ENCODE measurements at regions not wholly inside any gene's neighbourhood (a gene's known extent, or its start where the extent isn't known, plus 50 kb on each side); places are given as distances from the start of the nearest gene placed in this dataset.

DNA sequence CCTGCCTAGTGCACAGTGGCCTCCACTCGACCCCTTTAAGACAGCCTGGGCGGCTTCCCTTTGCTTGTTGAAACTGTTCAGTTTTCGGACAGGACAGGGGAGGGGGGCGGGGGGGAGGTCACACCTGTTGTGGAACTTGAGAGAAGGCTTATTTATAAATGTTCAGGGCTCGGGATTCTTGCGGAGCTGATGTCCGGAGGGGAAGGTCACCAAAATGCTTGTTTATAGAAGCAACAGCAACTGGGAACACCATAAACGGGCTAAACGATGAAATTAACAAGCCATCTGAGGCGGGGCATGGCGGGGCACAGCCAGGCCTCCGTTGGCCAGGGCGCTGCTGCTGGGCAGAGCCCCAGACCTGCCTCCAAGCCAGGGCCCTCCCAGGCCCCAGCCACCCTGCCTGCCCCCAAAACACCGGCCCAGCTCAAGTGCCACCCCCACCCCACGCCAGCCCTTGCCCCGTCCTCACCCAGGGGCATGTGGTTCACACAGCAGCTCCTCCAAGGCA is 59.8 kb upstream of the CASZ1 start:
- TF ChIP-seq EGR1 (IDR thresholded peaks at IDR 0.05) (no peak), TEAD4 (IDR thresholded peaks at IDR 0.05) (no peak), ZBTB7A (IDR thresholded peaks at IDR 0.05; ENCODE audit: low read depth) (no peak), TCF12 (IDR thresholded peaks at IDR 0.05; ENCODE audit: low read depth) (no peak), YY1 (IDR thresholded peaks at IDR 0.05; ENCODE audit: low read depth) (no peak), TAF1 (IDR thresholded peaks at IDR 0.05; ENCODE audit: low read depth) (no peak), EP300 (IDR thresholded peaks at IDR 0.05; ENCODE audit: borderline replicate concordance) (no peak), FOXM1 (IDR thresholded peaks at IDR 0.05; ENCODE audit: borderline replicate concordance, low read depth) (no peak), RAD21 (IDR thresholded peaks at IDR 0.05; ENCODE audit: low read depth) (no peak), NFIC (IDR thresholded peaks at IDR 0.05) (no peak), CREB1 (IDR thresholded peaks at IDR 0.05; ENCODE audit: low read depth) (no peak)
- TF ChIP-seq, protein P1, sequence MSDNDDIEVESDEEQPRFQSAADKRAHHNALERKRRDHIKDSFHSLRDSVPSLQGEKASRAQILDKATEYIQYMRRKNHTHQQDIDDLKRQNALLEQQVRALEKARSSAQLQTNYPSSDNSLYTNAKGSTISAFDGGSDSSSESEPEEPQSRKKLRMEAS (IDR thresholded peaks at IDR 0.05), result no peak
- TF ChIP-seq, protein P2, sequence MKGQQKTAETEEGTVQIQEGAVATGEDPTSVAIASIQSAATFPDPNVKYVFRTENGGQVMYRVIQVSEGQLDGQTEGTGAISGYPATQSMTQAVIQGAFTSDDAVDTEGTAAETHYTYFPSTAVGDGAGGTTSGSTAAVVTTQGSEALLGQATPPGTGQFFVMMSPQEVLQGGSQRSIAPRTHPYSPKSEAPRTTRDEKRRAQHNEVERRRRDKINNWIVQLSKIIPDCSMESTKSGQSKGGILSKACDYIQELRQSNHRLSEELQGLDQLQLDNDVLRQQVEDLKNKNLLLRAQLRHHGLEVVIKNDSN (IDR thresholded peaks at IDR 0.05), result no peak

DNA sequence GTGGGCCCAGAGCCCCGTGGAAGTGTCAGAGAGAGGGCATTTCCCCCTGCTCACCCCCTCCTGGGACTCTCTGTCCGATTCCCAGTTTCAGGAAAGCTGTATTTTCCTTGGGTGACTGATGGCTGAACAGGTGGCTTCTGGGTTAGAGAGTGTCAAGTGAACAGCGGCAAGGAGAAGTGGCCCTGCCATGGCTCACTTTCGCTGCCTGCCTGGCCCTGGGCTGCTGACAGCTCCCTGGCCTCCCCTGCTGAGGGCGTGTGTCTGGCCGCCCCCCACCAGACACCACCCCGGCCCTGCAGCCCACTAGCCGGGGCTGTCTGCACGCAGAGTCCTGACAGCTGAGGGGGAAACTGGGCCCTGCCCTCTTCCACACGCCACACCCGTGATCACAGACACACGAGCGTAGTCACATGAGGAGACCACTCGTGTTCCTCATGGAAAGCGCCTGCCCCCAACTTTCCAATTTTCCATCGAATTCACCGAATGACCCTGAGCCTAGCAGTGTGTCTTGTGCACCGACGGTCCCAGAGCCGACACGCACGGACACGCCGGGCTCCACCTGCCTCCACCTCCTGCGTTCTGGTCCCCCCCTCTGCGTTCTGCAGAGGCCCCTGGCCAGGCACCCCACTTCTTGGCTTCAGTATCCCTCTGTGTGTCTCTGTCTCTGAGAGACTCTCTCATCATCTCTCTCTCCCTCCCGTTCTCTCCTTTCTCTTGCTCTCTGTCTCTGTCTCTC is 60.6 kb upstream of the CASZ1 start:
- TF ChIP-seq CEBPB (IDR thresholded peaks at IDR 0.05) (no peak), CREB1 (IDR thresholded peaks at IDR 0.05; ENCODE audit: low read depth) (no peak), TCF12 (IDR thresholded peaks at IDR 0.05; ENCODE audit: low read depth) (no peak), NFIC (IDR thresholded peaks at IDR 0.05) (no peak), ZBTB7A (IDR thresholded peaks at IDR 0.05; ENCODE audit: low read depth) (no peak), RAD21 (IDR thresholded peaks at IDR 0.05; ENCODE audit: low read depth) (no peak), EGR1 (IDR thresholded peaks at IDR 0.05) (no peak), TAF1 (IDR thresholded peaks at IDR 0.05; ENCODE audit: low read depth) (no peak), TEAD4 (IDR thresholded peaks at IDR 0.05) (no peak), EP300 (IDR thresholded peaks at IDR 0.05; ENCODE audit: borderline replicate concordance) (no peak), FOXM1 (IDR thresholded peaks at IDR 0.05; ENCODE audit: borderline replicate concordance, low read depth) (no peak), YY1 (IDR thresholded peaks at IDR 0.05; ENCODE audit: low read depth) (no peak)
- TF ChIP-seq, protein P1 (IDR thresholded peaks at IDR 0.05), result no peak
- TF ChIP-seq, protein P3, sequence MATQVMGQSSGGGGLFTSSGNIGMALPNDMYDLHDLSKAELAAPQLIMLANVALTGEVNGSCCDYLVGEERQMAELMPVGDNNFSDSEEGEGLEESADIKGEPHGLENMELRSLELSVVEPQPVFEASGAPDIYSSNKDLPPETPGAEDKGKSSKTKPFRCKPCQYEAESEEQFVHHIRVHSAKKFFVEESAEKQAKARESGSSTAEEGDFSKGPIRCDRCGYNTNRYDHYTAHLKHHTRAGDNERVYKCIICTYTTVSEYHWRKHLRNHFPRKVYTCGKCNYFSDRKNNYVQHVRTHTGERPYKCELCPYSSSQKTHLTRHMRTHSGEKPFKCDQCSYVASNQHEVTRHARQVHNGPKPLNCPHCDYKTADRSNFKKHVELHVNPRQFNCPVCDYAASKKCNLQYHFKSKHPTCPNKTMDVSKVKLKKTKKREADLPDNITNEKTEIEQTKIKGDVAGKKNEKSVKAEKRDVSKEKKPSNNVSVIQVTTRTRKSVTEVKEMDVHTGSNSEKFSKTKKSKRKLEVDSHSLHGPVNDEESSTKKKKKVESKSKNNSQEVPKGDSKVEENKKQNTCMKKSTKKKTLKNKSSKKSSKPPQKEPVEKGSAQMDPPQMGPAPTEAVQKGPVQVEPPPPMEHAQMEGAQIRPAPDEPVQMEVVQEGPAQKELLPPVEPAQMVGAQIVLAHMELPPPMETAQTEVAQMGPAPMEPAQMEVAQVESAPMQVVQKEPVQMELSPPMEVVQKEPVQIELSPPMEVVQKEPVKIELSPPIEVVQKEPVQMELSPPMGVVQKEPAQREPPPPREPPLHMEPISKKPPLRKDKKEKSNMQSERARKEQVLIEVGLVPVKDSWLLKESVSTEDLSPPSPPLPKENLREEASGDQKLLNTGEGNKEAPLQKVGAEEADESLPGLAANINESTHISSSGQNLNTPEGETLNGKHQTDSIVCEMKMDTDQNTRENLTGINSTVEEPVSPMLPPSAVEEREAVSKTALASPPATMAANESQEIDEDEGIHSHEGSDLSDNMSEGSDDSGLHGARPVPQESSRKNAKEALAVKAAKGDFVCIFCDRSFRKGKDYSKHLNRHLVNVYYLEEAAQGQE (IDR thresholded peaks at IDR 0.05; ENCODE audit: low read depth), result no peak
- TF ChIP-seq, protein P2 (IDR thresholded peaks at IDR 0.05), result no peak

DNA sequence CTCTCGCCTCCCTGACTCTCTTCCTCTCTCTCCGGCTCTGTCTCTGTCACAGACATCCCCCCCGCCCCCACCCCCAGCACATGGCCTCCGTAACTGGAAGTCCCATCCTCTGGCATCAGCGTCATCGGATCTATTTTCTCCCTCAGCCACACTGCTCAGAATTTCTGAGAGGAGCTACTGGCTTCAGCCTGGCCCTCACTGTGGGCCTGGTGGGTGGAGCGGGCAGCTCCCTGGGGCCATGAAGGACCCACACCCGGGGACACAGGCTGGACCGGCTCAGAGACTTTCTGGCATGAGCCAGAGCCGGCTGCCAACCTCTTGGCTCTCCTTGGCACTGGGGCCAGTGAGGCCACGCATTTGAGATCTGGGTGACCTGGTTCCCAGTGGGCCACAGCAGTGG is 61.2 kb upstream of the CASZ1 start:
- no peak for TF ChIP-seq TEAD4 (IDR thresholded peaks at IDR 0.05)
- TF ChIP-seq TCF12 (IDR thresholded peaks at IDR 0.05; ENCODE audit: low read depth), result no peak
- no peak for TF ChIP-seq CREB1 (IDR thresholded peaks at IDR 0.05; ENCODE audit: low read depth)
- no peak for TF ChIP-seq YY1 (IDR thresholded peaks at IDR 0.05; ENCODE audit: low read depth)
- TF ChIP-seq NFIC (IDR thresholded peaks at IDR 0.05), result no peak
- TF ChIP-seq, protein P1 (IDR thresholded peaks at IDR 0.05), result no peak
- TF ChIP-seq CEBPB (IDR thresholded peaks at IDR 0.05), result no peak

DNA sequence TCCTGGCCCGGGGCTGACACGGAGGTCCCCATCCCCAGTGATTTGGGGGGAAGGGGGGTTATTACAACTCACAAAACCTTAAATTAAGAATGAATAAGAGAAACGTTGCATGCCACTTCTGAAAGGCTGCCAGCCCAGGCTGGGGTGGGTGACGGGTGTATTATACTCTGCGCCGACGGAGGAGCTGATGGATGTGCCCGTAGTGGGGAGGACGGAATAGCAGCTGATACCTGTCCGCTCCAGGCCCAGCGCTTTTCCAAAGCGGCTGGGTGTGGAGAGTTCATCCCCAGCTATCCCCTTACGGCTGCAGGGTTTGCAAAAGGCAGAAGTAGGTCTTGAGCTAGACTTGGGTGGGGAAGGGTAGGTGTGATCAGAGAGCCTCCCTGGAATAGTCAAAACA is 63.8 kb upstream of the CASZ1 start:
- TF ChIP-seq EGR1 (IDR thresholded peaks at IDR 0.05) (no peak), ZBTB7A (IDR thresholded peaks at IDR 0.05; ENCODE audit: low read depth) (no peak), EP300 (IDR thresholded peaks at IDR 0.05; ENCODE audit: borderline replicate concordance) (no peak), CEBPB (IDR thresholded peaks at IDR 0.05) (no peak), CREB1 (IDR thresholded peaks at IDR 0.05; ENCODE audit: low read depth) (no peak), FOXM1 (IDR thresholded peaks at IDR 0.05; ENCODE audit: borderline replicate concordance, low read depth) (no peak), NFIC (IDR thresholded peaks at IDR 0.05) (no peak), YY1 (IDR thresholded peaks at IDR 0.05; ENCODE audit: low read depth) (no peak), RAD21 (IDR thresholded peaks at IDR 0.05; ENCODE audit: low read depth) (no peak), TAF1 (IDR thresholded peaks at IDR 0.05; ENCODE audit: low read depth) (no peak), TEAD4 (IDR thresholded peaks at IDR 0.05) (no peak), TCF12 (IDR thresholded peaks at IDR 0.05; ENCODE audit: low read depth) (no peak)
- TF ChIP-seq, protein P2 (IDR thresholded peaks at IDR 0.05), result no peak
- TF ChIP-seq, protein P1 (IDR thresholded peaks at IDR 0.05), result no peak
- TF ChIP-seq, protein P3 (IDR thresholded peaks at IDR 0.05; ENCODE audit: low read depth), result no peak

Measured in Ishikawa (cell line).